ENCODE measurements at regions not wholly inside any gene's neighbourhood (a gene's known extent, or its start where the extent isn't known, plus 50 kb on each side); places are given as distances from the start of the nearest gene placed in this dataset.

DNA sequence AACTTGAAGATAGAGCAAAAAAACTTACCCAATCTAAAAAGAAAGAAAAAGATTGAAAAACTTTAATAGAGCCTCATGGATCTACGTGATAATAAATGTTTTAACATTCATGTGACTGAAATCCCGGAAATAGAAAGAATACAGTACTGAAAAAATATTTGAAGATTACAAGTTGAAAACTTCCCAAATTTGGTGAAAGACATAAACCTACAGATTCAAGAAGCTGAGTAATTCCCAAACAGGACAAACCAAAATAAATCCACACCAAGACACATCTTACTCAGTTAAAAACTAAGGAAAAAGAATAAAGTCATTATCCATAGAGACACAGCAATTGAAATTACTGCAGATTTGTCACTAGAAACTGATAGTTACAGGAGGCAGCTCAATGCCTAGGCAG lies 121.8 kb upstream of the NUDT7 start (continued):
- TF ChIP-seq CHD7 (IDR thresholded peaks at IDR 0.05; ENCODE audit: insufficient replicate concordance, low read length), result no peak
- TF ChIP-seq EZH2 (IDR thresholded peaks at IDR 0.05; ENCODE audit: low read depth, low read length, severe bottlenecking), result no peak
- no peak for TF ChIP-seq RBBP5 (IDR thresholded peaks at IDR 0.05; ENCODE audit: borderline replicate concordance, low read depth, low read length)
- TF ChIP-seq CHD2 (IDR thresholded peaks at IDR 0.05; ENCODE audit: low read length), result no peak
- TF ChIP-seq POLR2A (IDR thresholded peaks at IDR 0.05; ENCODE audit: control extremely low read depth in 1 of 2, low read depth in 2 of 2, low read length in 2 of 2), result no peak
- TF ChIP-seq SIN3A (conservative IDR thresholded peaks at IDR 0.05 in 1 of 2, IDR thresholded peaks at IDR 0.05 in 1 of 2; ENCODE audit: low read depth in 1 of 2, low read length in 2 of 2), result no peak
- no peak for TF ChIP-seq EGR1 (IDR thresholded peaks at IDR 0.05; ENCODE audit: borderline replicate concordance, low read depth, low read length)
- TF ChIP-seq NRF1 (IDR thresholded peaks at IDR 0.05; ENCODE audit: low read depth, low read length), result no peak
- no peak for TF ChIP-seq SAP30 (IDR thresholded peaks at IDR 0.05; ENCODE audit: insufficient read depth, insufficient replicate concordance, low read length)
- no peak for TF ChIP-seq JUN (IDR thresholded peaks at IDR 0.05; ENCODE audit: low read depth, low read length)
- no peak for TF ChIP-seq RNF2 (IDR thresholded peaks at IDR 0.05; ENCODE audit: borderline replicate concordance, low read depth, low read length, missing control alignments, poor library complexity, severe bottlenecking)
- TF ChIP-seq SP1 (IDR thresholded peaks at IDR 0.05; ENCODE audit: low read depth, low read length), result no peak

Measured in H1 (cell line).